WTC11 (cell line): ENCODE measurements at regions not wholly inside any gene's neighbourhood (a gene's known extent, or its start where the extent isn't known, plus 50 kb on each side); places are given as distances from the start of the nearest gene placed in this dataset.

Experiments used
- CREB1 ChIP-seq: sonication (generic); formaldehyde crosslinking; IDR thresholded peaks from 2 replicates; pipeline ENCODE4 v1.8.0; 2023; ENCODE audit warnings: mild to moderate bottlenecking, missing genetic modification reagents
- ETV6 ChIP-seq: sonication (generic); formaldehyde crosslinking; IDR thresholded peaks from 2 replicates; pipeline ENCODE4 v1.8.1; 2022; ENCODE audit warnings: mild to moderate bottlenecking, missing genetic modification reagents
- FOXP1 ChIP-seq: sonication (generic); formaldehyde crosslinking; IDR thresholded peaks from 2 replicates; pipeline ENCODE4 v1.8.0; 2022; ENCODE audit warnings: missing genetic modification reagents, mild to moderate bottlenecking, moderate library complexity, borderline replicate concordance
- MYBL2 ChIP-seq: sonication (generic); formaldehyde crosslinking; IDR thresholded peaks from 2 replicates; pipeline ENCODE4 v1.8.1; 2023; ENCODE audit warnings: mild to moderate bottlenecking, moderate library complexity, missing genetic modification reagents
- TEAD4 ChIP-seq: sonication (generic); formaldehyde crosslinking; IDR thresholded peaks from 2 replicates; pipeline ENCODE4 v1.8.0; 2022; ENCODE audit warnings: mild to moderate bottlenecking, missing genetic modification reagents
- ZNF138 ChIP-seq: sonication (generic); formaldehyde crosslinking; conservative IDR thresholded peaks from 2 replicates; pipeline ENCODE4 v1.8.1; 2022; ENCODE audit warnings: mild to moderate bottlenecking, moderate library complexity, missing genetic modification reagents
- TF ChIP-seq, protein P1 (sequence below): sonication (generic); formaldehyde crosslinking; IDR thresholded peaks from 2 replicates; pipeline ENCODE4 v1.8.0; 2022; ENCODE audit warnings: mild to moderate bottlenecking, missing genetic modification reagents
- TF ChIP-seq, protein P2 (sequence below): fragments of 200-600 bp; IDR thresholded peaks from 2 replicates; pipeline ENCODE4 v1.8.0; 2022; ENCODE audit warnings: antibody characterized with exemption
- TF ChIP-seq, protein P3 (sequence below): sonication (generic); formaldehyde crosslinking; IDR thresholded peaks from 2 replicates; pipeline ENCODE4 v1.8.1; 2023; ENCODE audit warnings: mild to moderate bottlenecking, missing genetic modification reagents
- TF ChIP-seq, protein P4 (sequence below): sonication (generic); formaldehyde crosslinking; IDR thresholded peaks from 2 replicates; pipeline ENCODE4 v1.8.0; 2022; ENCODE audit warnings: mild to moderate bottlenecking, missing genetic modification reagents
- TF ChIP-seq, protein P5 (sequence below): sonication (generic); formaldehyde crosslinking; IDR thresholded peaks from 2 replicates; pipeline ENCODE4 v1.8.1; 2023; ENCODE audit warnings: mild to moderate bottlenecking, missing genetic modification reagents, moderate library complexity
- TF ChIP-seq, protein P6 (sequence below): sonication (generic); formaldehyde crosslinking; IDR thresholded peaks from 2 replicates; pipeline ENCODE4 v1.8.0; 2023; ENCODE audit warnings: missing genetic modification reagents, mild to moderate bottlenecking, borderline replicate concordance

DNA sequence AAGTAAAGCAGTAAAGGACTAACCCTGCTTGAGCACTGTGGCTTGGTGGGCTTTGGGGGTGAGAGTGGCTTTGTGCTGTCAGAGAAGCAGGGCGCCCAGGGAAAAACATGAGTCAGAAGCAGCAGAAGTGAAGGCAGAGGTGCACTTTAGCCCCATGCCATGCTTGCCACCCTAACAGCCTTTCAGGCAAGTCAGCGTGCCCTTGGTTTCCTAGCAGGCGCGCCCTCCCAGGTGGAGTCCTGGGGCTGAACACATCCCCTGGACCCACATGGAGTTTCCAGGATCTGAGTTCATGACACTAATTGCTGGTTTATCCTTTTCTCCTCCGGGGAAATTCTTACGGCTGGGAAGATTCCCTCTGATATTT, 106.6 kb downstream of the TLR5 start:
- TF ChIP-seq, protein P1, sequence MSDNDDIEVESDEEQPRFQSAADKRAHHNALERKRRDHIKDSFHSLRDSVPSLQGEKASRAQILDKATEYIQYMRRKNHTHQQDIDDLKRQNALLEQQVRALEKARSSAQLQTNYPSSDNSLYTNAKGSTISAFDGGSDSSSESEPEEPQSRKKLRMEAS (CRISPR knock-in tag) = no peak
- TF ChIP-seq, protein P2, sequence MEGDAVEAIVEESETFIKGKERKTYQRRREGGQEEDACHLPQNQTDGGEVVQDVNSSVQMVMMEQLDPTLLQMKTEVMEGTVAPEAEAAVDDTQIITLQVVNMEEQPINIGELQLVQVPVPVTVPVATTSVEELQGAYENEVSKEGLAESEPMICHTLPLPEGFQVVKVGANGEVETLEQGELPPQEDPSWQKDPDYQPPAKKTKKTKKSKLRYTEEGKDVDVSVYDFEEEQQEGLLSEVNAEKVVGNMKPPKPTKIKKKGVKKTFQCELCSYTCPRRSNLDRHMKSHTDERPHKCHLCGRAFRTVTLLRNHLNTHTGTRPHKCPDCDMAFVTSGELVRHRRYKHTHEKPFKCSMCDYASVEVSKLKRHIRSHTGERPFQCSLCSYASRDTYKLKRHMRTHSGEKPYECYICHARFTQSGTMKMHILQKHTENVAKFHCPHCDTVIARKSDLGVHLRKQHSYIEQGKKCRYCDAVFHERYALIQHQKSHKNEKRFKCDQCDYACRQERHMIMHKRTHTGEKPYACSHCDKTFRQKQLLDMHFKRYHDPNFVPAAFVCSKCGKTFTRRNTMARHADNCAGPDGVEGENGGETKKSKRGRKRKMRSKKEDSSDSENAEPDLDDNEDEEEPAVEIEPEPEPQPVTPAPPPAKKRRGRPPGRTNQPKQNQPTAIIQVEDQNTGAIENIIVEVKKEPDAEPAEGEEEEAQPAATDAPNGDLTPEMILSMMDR = no peak
- TF ChIP-seq FOXP1 (no peak), ETV6 (CRISPR knock-in tag) (no peak), TEAD4 (CRISPR knock-in tag) (no peak), ZNF138 (CRISPR knock-in tag) (no peak), CREB1 (CRISPR knock-in tag) (no peak), MYBL2 (CRISPR knock-in tag) (no peak)
- TF ChIP-seq, protein P3, sequence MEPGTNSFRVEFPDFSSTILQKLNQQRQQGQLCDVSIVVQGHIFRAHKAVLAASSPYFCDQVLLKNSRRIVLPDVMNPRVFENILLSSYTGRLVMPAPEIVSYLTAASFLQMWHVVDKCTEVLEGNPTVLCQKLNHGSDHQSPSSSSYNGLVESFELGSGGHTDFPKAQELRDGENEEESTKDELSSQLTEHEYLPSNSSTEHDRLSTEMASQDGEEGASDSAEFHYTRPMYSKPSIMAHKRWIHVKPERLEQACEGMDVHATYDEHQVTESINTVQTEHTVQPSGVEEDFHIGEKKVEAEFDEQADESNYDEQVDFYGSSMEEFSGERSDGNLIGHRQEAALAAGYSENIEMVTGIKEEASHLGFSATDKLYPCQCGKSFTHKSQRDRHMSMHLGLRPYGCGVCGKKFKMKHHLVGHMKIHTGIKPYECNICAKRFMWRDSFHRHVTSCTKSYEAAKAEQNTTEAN (CRISPR knock-in tag) = no peak
- TF ChIP-seq, protein P4, sequence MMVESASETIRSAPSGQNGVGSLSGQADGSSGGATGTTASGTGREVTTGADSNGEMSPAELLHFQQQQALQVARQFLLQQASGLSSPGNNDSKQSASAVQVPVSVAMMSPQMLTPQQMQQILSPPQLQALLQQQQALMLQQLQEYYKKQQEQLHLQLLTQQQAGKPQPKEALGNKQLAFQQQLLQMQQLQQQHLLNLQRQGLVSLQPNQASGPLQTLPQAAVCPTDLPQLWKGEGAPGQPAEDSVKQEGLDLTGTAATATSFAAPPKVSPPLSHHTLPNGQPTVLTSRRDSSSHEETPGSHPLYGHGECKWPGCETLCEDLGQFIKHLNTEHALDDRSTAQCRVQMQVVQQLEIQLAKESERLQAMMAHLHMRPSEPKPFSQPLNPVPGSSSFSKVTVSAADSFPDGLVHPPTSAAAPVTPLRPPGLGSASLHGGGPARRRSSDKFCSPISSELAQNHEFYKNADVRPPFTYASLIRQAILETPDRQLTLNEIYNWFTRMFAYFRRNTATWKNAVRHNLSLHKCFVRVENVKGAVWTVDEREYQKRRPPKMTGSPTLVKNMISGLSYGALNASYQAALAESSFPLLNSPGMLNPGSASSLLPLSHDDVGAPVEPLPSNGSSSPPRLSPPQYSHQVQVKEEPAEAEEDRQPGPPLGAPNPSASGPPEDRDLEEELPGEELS (CRISPR knock-in tag) = no peak
- TF ChIP-seq, protein P5, sequence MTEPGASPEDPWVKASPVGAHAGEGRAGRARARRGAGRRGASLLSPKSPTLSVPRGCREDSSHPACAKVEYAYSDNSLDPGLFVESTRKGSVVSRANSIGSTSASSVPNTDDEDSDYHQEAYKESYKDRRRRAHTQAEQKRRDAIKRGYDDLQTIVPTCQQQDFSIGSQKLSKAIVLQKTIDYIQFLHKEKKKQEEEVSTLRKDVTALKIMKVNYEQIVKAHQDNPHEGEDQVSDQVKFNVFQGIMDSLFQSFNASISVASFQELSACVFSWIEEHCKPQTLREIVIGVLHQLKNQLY (CRISPR knock-in tag) = no peak
- TF ChIP-seq, protein P6, sequence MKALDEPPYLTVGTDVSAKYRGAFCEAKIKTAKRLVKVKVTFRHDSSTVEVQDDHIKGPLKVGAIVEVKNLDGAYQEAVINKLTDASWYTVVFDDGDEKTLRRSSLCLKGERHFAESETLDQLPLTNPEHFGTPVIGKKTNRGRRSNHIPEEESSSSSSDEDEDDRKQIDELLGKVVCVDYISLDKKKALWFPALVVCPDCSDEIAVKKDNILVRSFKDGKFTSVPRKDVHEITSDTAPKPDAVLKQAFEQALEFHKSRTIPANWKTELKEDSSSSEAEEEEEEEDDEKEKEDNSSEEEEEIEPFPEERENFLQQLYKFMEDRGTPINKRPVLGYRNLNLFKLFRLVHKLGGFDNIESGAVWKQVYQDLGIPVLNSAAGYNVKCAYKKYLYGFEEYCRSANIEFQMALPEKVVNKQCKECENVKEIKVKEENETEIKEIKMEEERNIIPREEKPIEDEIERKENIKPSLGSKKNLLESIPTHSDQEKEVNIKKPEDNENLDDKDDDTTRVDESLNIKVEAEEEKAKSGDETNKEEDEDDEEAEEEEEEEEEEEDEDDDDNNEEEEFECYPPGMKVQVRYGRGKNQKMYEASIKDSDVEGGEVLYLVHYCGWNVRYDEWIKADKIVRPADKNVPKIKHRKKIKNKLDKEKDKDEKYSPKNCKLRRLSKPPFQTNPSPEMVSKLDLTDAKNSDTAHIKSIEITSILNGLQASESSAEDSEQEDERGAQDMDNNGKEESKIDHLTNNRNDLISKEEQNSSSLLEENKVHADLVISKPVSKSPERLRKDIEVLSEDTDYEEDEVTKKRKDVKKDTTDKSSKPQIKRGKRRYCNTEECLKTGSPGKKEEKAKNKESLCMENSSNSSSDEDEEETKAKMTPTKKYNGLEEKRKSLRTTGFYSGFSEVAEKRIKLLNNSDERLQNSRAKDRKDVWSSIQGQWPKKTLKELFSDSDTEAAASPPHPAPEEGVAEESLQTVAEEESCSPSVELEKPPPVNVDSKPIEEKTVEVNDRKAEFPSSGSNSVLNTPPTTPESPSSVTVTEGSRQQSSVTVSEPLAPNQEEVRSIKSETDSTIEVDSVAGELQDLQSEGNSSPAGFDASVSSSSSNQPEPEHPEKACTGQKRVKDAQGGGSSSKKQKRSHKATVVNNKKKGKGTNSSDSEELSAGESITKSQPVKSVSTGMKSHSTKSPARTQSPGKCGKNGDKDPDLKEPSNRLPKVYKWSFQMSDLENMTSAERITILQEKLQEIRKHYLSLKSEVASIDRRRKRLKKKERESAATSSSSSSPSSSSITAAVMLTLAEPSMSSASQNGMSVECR = no peak
